PC-9 (cell line): ENCODE measurements at regions not wholly inside any gene's neighbourhood (a gene's known extent, or its start where the extent isn't known, plus 50 kb on each side); places are given as distances from the start of the nearest gene placed in this dataset.
"Not testable (repeated sequence)": the region's sequence is repeated elsewhere in the genome, so short reads cannot be mapped to it uniquely, and the experiment has no call there.

ENCODE experiments used
- EZH2 ChIP-seq: fragments of 200-600 bp; sonication (generic); IDR thresholded peaks from 2 replicates; pipeline ENCODE4 v1.8.0; 2017; ENCODE audit warnings: antibody characterized with exemption, low read depth
- TF ChIP-seq, protein P1 (sequence below): fragments of 200-600 bp; sonication (generic); conservative IDR thresholded peaks from 2 replicates; pipeline ENCODE4 v1.6.1; 2017; ENCODE audit warnings: mixed run types, antibody characterized with exemption, mild to moderate bottlenecking, moderate library complexity

DNA sequence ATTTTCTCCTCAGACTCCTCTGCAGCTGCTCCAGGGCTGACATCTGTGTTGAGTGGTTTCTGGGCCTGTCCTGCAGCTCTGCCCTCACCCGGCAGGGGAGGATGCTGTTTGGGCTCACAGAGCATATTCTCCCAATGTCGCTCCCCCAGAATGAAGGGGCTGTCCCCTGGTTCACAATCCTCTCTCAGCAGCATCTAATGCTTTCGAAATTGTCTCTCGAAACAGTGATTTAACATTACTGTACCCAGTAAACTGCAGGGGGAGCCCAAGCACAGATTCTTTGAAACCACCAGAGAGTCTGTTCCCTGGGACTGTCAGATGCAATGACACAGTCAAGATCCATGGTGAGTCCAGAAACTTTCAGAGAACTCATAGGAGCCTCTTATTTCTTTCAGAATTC lies 1135.2 kb downstream of the TMEM121 start:
- TF ChIP-seq, protein P1, sequence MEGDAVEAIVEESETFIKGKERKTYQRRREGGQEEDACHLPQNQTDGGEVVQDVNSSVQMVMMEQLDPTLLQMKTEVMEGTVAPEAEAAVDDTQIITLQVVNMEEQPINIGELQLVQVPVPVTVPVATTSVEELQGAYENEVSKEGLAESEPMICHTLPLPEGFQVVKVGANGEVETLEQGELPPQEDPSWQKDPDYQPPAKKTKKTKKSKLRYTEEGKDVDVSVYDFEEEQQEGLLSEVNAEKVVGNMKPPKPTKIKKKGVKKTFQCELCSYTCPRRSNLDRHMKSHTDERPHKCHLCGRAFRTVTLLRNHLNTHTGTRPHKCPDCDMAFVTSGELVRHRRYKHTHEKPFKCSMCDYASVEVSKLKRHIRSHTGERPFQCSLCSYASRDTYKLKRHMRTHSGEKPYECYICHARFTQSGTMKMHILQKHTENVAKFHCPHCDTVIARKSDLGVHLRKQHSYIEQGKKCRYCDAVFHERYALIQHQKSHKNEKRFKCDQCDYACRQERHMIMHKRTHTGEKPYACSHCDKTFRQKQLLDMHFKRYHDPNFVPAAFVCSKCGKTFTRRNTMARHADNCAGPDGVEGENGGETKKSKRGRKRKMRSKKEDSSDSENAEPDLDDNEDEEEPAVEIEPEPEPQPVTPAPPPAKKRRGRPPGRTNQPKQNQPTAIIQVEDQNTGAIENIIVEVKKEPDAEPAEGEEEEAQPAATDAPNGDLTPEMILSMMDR = not testable (repeated sequence)
- not testable (repeated sequence) for TF ChIP-seq EZH2
